Adrenal gland (tissue), 5 donors: ENCODE measurements at regions not wholly inside any gene's neighbourhood (a gene's known extent, or its start where the extent isn't known, plus 50 kb on each side); places are given as distances from the start of the nearest gene placed in this dataset.

Source experiments
- POLR2A ChIP-seq, 2 donors: fragments of 450-650 bp; IDR thresholded peaks; one replicate each; pipeline ENCODE4 v1.6.1; 2017; ENCODE audit warnings: antibody characterized with exemption in 2 of 2, mild to moderate bottlenecking in 2 of 2, moderate library complexity in 1 of 2
- TF ChIP-seq, protein P1 (sequence below), 6 experiments: fragments of 450-650 bp in 4 of 6; fragments of 200-600 bp in 2 of 6; sonication (generic) in 1 of 6; IDR thresholded peaks; 1 replicate in 5 of 6; 2 replicates in 1 of 6; pipeline versions ENCODE4 v1.5.1 to v1.8.0; 2016 to 2021; ENCODE audit warnings: antibody characterized with exemption in 6 of 6, mild to moderate bottlenecking in 2 of 6, moderate library complexity in 1 of 6
- donor health status: DM: no; HTN: no; CAD: no.

DNA sequence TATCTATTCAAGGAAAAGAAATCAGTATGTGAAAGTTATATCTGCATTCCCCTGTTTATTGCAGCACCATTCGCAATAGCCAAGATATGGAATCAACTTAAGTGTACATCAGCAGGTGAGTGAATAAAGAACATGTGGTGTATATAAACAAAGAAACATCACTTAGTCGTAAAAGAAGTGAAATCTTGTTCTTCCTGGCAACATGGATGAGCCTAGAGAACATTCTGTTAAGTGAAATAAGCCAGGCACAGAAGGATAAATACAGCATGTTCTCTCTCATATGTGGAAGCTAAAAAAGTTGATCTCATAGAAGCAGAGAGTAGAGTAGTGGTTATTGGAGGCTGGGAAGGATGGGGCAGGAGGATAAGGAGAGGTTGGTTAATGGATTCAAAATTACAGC is 287.9 kb upstream of the FERMT1 start:
- TF ChIP-seq, protein P1, sequence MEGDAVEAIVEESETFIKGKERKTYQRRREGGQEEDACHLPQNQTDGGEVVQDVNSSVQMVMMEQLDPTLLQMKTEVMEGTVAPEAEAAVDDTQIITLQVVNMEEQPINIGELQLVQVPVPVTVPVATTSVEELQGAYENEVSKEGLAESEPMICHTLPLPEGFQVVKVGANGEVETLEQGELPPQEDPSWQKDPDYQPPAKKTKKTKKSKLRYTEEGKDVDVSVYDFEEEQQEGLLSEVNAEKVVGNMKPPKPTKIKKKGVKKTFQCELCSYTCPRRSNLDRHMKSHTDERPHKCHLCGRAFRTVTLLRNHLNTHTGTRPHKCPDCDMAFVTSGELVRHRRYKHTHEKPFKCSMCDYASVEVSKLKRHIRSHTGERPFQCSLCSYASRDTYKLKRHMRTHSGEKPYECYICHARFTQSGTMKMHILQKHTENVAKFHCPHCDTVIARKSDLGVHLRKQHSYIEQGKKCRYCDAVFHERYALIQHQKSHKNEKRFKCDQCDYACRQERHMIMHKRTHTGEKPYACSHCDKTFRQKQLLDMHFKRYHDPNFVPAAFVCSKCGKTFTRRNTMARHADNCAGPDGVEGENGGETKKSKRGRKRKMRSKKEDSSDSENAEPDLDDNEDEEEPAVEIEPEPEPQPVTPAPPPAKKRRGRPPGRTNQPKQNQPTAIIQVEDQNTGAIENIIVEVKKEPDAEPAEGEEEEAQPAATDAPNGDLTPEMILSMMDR (IDR thresholded peaks at IDR 0.05), result no peak
- TF ChIP-seq POLR2A (IDR thresholded peaks at IDR 0.05), result no peak
